Stimulated activated CD8-positive, alpha-beta memory T cell treated with anti-CD3 and anti-CD28 coated beads, Interleukin-12 subunit alpha, Interleukin-12 subunit beta, amount 100 ng/mL, for 4 hours (primary cell): ENCODE measurements at regions not wholly inside any gene's neighbourhood (a gene's known extent, or its start where the extent isn't known, plus 50 kb on each side); places are given as distances from the start of the nearest gene placed in this dataset.
"Not testable (repeated sequence)": the region's sequence is repeated elsewhere in the genome, so short reads cannot be mapped to it uniquely, and the experiment has no call there.

Experiments used
- DNase-seq: peaks from one replicate; pipeline ENCODE4 v3.0.0-alpha.2; 2020; ENCODE audit warnings: low read depth

GRCh38 chr6:134394905-134395304 is 77.0 kb upstream of the SGK1 start:
- no peak for DNase-seq

GRCh38 chr6:134394208-134394607 is 76.3 kb upstream of the SGK1 start:
- no peak for DNase-seq

- DNase-seq = no peak
These were observed 73.3 kb upstream of the SGK1 start for GRCh38 chr6:134391205-134391604.

GRCh38 chr6:134389658-134390057 is 71.7 kb upstream of the SGK1 start:
- no peak for DNase-seq

GRCh38 chr6:134389129-134389528 is 71.2 kb upstream of the SGK1 start:
- DNase-seq = no peak

GRCh38 chr6:134386482-134386881 is 68.6 kb upstream of the SGK1 start:
- DNase-seq = not testable (repeated sequence)

- no peak for DNase-seq
These were observed 64.0 kb upstream of the SGK1 start for GRCh38 chr6:134381959-134382358.

- DNase-seq = no peak
These were observed 61.7 kb upstream of the SGK1 start for GRCh38 chr6:134379599-134379998.

GRCh38 chr6:134379076-134379475 is 61.2 kb upstream of the SGK1 start:
- DNase-seq = no peak

- DNase-seq = no peak
These were observed 60.5 kb upstream of the SGK1 start for GRCh38 chr6:134378426-134378825.

- no peak for DNase-seq
These were observed 58.9 kb upstream of the SGK1 start for GRCh38 chr6:134376785-134377184.

GRCh38 chr6:134375220-134375580 is 57.3 kb upstream of the SGK1 start:
- no peak for DNase-seq

GRCh38 chr6:134374491-134375219 is 56.7 kb upstream of the SGK1 start:
- DNase-seq = no peak

- no peak for DNase-seq
These were observed 56.1 kb upstream of the SGK1 start for GRCh38 chr6:134373993-134374392.

GRCh38 chr6:134373282-134373922 is 55.5 kb upstream of the SGK1 start:
- DNase-seq = no peak

GRCh38 chr6:134372603-134373281 is 54.8 kb upstream of the SGK1 start:
- no peak for DNase-seq

GRCh38 chr6:134368670-134369069 is 50.8 kb upstream of the SGK1 start:
- DNase-seq = no peak
